ENCODE measurements at regions not wholly inside any gene's neighbourhood (a gene's known extent, or its start where the extent isn't known, plus 50 kb on each side); places are given as distances from the start of the nearest gene placed in this dataset.
"Not testable (repeated sequence)": the region's sequence is repeated elsewhere in the genome, so short reads cannot be mapped to it uniquely, and the experiment has no call there.

DNA sequence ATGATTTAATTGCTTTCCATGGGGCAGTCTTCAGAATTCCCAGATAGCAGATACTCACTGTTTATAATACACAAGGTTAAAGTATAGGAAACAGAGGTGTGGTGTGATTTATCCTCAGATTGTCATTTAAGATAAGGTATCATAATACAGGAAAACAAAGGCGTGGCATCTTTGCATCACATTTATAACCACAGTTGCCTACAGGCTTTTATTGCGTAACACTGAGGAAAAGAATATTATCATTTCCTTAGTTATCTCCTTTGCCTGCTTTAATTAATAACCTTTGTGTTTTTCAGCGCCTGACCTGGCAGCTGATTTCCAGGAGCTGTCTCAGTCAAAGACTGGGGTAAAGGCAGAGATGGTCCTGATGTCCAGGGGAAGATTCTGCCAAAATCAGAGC lies 68.8 kb downstream of the SSX7 start:
- no peak for DNase-seq

DNA sequence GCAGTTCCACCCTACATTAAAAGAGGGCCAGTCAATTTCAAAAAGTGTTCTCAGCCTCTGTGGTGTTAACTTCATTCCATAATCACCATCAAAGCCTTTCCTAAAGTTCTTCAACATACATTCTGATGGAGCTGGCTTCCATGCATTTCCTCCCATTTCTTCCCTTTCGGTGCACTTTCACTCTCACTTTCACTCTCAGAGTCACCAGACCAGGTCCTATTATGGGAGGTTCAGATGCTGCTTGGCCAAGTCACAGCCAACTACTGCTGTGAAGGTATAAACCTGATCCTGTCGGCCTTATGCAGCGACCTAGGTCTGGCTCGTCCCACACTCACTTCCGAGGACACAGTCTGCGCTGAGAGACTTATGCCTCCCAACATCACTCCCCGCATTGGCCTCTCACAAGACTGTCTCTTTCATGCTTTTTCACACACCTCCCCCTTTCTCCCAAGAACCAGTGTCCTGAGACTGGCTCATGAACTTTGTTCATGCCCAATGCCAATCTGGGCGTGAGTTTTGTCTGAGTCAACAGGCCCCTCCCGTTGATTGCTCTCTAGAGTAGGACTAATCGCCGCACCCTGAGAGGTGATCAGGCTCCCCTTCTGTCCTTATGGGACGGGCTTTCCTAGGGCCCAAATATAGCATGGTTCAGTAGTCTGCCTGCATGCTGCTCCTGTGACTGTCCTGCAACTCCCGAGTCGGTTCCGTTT lies 60.8 kb upstream of the XAGE1B start:
- no peak for DNase-seq

- DNase-seq = no peak
These were observed 60.1 kb upstream of the XAGE1B start for GRCh38 chrX:52576946-52577345.

GRCh38 chrX:52576474-52576873 lies 59.6 kb upstream of the XAGE1B start:
- no peak for DNase-seq

DNA sequence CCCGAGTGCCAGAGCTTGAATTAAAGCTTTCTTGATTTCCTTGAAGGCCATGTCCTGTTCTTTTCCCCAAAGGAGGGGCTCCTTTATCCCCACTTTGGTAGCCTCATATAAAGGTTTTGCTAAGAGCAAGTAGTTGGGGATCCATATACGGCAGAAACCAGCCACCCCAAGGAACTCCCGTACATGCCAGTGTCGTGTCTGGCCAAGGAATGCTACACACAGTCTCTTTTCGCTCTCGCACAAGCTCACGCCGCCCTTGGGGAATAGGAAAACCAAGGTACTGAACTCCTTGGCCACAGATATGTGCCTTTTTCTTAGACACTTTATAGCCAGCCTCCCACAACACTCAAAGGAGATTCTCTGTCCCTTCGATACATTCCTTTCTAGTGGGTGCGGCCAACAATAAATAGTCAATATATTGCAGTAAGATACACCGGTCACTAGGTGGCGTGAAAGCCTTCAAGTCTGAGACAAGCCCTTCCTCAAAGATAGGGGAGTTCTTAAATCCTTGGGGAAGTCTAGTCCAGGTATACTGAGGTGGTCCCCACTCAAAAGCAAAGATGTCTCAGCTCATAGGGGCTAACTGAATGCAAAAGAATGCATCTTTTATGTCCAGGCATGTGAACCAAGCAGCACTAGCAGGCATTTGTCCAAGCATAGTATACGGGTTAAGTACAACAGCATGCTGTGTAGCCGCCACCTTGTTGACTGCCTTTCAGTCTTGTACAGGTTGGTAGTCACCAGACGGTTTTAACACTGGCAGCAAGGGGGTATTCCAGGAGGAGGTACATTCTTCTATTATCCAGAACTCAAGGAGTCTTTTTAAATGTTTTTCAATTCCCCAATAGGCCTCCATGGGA lies 57.8 kb upstream of the XAGE1B start:
- DNase-seq = peak in 1 of 14 donors; percentile 8

- not testable (repeated sequence) for DNase-seq
These were observed 51.3 kb upstream of the XAGE1B start for GRCh38 chrX:52568146-52568545.
